ENCODE measurements at regions not wholly inside any gene's neighbourhood (a gene's known extent, or its start where the extent isn't known, plus 50 kb on each side); places are given as distances from the start of the nearest gene placed in this dataset.

GRCh38 chr11:45554230-45554967 is 111.0 kb downstream of the CHST1 start:
- no peak for DNase-seq (ENCODE audit: low read depth in 2 of 2)

GRCh38 chr11:45553383-45553936 is 112.0 kb downstream of the CHST1 start:
- no peak for DNase-seq (ENCODE audit: low read depth in 2 of 2)

- DNase-seq (ENCODE audit: low read depth in 2 of 2), result no peak
These were observed 114.2 kb downstream of the CHST1 start for GRCh38 chr11:45551191-45551713.

- no peak for DNase-seq (ENCODE audit: low read depth in 2 of 2)
These were observed 116.2 kb downstream of the CHST1 start for GRCh38 chr11:45549257-45549656.

DNA sequence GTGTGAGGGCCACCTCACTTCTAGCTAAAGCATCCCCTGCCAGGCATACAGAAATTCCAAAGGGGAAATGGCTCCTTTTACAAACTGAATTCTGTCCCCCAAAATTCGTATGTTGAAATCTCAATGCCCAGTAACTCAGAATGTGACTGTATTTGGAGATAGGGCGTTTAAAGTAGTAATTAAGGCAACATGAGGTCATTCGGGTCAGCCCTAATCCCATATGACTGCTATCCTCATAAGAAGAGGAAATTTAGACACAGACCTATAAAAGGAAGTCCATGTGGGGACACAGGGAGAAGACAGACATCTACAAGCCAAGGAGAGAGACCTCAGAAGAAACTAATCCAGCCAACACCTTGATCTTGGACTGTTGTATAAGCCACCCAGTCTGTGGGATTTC is 119.1 kb downstream of the CHST1 start:
- DNase-seq (ENCODE audit: low read depth in 2 of 2), result no peak

DNA sequence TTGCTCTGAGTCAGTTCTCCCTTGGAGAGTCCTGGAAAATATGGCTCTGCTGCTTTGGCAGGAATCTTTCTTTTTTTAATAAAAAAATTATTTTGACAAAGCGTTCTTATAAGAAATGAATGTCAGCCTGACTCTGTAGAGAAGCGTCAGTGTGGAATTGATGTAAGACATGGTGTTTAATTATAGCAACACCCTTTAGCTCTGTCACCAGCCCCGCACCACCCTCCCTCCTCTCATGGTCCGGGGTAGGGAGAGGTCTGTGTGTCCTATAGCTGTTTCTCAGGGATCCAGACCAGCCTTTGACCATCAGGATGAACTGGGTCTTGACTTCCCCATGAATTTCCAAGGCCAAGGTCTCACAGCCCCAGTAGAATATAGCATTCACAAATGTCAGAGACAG is 120.6 kb downstream of the CHST1 start:
- no peak for DNase-seq (ENCODE audit: low read depth in 2 of 2)

DNA sequence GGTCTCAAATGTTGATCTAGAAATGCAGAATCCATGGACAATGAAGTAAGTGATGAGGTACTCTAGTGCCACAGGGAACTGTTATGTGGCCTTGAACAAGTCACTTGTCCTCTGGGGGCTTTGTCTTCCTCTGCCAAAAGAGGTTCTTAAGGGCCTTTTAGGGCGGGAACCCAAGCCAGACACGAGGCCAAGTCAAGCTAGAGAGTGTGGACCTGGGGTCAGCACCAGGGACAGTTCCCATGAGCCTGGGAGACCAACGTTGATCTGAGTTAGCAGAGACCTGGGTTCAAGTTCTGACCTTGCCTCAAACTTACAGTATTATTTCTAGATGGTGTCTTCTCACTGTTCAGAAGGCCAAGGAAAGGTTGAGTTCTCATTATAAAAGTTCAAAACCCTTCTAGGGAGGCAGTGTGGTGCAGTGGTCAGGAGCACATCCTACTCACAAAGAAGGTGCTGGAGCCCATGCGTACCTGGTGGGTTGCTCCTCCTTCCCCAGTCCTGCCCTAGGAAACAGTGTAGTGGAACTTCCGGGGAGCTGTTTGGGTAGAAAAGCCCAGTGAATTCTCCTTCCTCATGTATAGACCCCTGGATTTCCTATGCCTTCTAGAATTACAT is 121.5 kb downstream of the CHST1 start:
- no peak for DNase-seq (ENCODE audit: low read depth in 2 of 2)

DNA sequence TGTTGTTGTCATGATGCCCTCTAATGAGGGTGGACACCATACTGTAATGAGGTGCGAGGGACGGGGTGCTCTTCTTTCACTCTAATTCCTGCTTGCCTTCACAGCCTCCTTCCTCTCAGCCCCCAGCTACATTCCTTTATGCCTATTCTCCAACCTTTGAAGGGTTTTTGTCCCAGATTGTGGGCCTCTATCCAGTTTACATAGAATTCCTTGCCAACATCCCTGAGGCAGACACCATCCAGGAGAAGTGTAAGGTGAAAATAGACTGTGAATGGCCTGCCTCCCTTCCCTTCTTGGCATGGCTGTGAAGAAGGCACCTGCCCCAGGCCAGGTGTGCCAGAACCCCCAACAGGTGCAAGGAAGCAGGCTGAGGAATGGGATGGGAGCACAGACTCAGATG is 122.3 kb downstream of the CHST1 start:
- no peak for DNase-seq (ENCODE audit: low read depth in 2 of 2)

- DNase-seq (ENCODE audit: low read depth in 2 of 2), result no peak
These were observed 123.6 kb downstream of the CHST1 start for GRCh38 chr11:45541693-45542434.

DNA sequence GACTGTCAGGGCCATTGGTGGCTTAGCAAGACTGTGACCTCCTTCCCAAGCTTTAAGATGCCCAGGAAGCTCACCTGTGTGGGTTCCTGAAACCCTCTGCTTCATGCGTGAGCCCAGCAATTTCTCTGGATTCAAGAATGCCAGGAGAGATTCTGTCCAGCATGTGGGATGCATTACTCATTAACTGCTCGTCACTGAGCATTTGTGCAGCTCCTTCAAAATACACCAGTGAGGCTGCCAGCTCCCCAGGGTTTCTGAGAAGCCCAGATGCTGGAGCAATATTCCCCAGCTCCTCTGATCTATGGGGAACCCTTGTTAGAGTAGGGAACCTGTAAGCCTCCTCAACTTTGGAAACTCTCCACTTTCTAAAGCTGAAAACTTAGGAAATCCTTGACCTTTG is 126.5 kb downstream of the CHST1 start:
- no peak for DNase-seq (ENCODE audit: low read depth in 2 of 2)

GRCh38 chr11:45538363-45538762 is 127.1 kb downstream of the CHST1 start:
- DNase-seq (ENCODE audit: low read depth in 2 of 2), result no peak

DNA sequence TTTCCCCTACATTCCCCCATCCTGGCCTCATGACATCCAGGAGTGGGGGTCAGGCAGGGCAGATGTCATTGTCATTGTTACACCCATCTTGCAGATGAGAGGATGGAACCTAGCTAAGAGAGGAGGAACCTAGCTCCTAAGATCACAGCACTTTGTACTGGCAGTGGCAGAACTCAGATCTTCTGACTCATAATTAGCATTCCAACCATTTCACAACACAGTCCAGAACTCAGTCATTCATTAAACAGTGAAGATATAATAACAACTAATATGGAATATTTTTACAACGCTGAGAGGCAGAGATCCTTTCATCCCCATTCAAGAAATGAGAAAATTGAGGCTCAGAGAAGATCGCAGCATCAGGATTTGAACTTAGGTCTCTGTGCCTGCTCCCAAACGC is 127.8 kb downstream of the CHST1 start:
- no peak for DNase-seq (ENCODE audit: low read depth in 2 of 2)

GRCh38 chr11:45535033-45535432 is 130.4 kb downstream of the CHST1 start:
- no peak for DNase-seq (ENCODE audit: low read depth in 2 of 2)

DNA sequence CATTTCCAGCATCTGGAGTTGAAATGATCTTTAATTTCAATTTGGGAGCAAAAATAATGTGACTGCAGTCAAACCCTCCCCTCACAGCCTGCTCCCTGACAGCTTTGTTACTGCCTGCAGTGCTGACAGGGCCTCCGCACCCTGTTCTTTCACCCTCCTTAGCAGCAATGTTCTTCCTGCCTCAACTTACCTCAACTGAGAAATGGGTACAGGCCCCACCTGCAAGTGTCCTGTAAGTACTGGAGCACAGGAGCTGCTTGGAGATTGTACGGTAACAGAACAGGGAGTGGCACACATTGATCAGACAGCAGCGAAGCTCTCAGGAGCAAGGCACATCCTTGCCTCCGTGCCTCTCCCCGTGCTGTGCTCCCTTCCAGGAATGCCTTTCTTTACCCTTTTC is 131.3 kb downstream of the CHST1 start:
- no peak for DNase-seq (ENCODE audit: low read depth in 2 of 2)

- DNase-seq (ENCODE audit: low read depth in 2 of 2), result no peak
These were observed 132.9 kb downstream of the CHST1 start for GRCh38 chr11:45532546-45532945.

DNA sequence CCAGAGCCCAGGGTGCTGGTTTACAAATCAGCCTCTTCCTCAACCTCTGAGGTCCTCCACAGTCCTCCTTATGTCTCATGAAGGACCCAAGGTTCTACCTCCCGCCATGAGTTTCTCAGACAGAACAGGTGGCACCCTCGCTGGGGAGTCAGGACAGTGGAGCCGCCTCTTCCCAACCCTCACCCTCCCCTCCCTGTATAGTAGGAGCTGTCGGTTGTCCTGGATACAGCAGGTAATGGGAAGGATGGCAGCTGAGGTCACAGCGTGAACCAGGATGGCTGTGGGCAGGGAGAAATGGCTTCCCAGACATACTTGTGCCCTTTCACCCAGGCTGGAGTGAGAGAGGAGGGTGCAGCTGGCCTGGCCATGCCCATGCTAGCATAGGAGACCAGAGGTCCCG is 134.6 kb downstream of the CHST1 start:
- DNase-seq (ENCODE audit: low read depth in 2 of 2), result no peak

- no peak for DNase-seq (ENCODE audit: low read depth in 2 of 2)
These were observed 135.3 kb downstream of the CHST1 start for GRCh38 chr11:45530111-45530510.

DNA sequence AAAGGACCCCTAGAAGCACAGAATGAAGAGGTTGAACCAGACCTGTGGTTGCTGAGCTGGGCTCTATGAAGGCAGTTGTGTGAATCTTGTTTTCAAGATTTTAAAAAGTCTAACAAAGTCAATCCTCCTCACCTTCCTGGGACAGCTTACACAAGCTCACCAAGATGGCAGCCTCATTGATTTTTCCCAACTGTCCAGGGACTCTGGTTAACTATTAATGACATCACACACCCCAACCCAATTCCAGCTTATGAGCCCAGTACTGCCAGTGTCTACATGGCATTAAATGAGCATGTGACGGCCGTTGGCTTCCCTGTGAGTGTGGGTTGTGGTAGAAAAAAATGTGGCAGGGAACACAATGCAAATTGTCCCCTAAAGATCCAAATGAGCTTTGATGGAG is 137.0 kb downstream of the CHST1 start:
- no peak for DNase-seq (ENCODE audit: low read depth in 2 of 2)

DNA sequence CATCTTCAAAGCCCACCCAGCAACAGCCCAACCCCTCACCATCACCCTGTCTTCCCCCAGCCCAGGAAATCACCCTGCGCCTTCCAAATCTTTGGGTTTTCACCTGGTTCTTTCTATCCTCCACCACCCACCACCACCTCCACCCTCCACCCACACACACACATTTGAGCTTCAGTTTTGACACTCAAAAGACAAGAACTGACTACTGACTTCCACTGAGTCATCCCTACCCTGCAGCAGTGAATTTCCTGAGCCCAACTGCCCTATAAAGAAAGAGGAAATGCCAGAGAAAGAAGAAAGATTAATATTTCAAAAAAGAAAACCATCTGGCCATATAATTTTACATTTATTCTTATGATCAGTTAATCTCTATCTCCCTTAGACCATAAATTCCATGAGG is 137.5 kb downstream of the CHST1 start:
- DNase-seq (ENCODE audit: low read depth in 2 of 2), result no peak

DNA sequence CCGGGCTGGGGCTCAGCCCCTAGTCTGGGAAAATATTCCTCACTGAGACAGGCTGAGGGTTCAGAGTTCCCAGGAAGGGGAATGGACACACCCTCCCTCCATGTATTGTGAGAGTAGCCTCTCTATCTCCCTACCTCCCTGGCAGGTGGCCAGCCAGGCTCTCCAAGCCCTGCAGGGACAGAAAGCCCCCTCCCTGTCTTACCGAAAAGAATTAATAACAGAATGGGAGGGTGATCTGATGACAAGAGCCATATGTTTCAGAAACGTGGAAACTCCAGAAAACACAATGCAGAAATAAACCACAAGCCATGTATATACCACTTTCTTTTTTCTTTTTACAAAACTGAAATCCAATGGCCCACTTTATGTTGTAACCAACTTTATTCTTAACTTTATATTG is 140.0 kb downstream of the CHST1 start:
- no peak for DNase-seq (ENCODE audit: low read depth in 2 of 2)

DNA sequence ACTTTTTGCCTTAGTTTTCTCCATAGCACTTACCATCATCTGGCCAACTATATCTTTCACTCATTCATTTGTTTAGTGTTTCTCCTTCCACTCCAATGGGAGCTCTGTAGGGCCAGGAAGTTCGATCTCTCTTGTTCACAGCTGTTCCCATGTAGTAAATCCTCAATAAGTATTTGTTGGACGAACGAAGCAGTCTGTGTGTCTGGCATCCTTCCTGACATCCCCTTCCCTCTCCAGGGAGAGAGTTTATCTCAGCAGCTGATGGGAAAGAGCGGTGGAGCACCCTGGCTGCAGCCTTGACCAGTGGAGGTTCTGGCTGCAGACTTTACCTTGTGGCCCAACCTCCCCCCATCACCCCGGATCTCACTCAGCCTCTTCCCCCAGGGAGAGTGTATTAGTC is 141.7 kb downstream of the CHST1 start:
- no peak for DNase-seq (ENCODE audit: low read depth in 2 of 2)

- DNase-seq (ENCODE audit: low read depth in 2 of 2), result no peak
These were observed 146.4 kb downstream of the CHST1 start for GRCh38 chr11:45518833-45519535.

Measured in fibroblast of skin of left quadriceps (primary cell).